GM10266 (cell line): ENCODE measurements at regions not wholly inside any gene's neighbourhood (a gene's known extent, or its start where the extent isn't known, plus 50 kb on each side); places are given as distances from the start of the nearest gene placed in this dataset.

Source experiments
- DNase-seq: peaks from one replicate; pipeline ENCODE4 v3.0.0; 2012; ENCODE audit errors: extremely low spot score
- TF ChIP-seq, protein P1 (sequence below): IDR thresholded peaks from 2 replicates; pipeline ENCODE4 v1.5.1; 2012; ENCODE audit warnings: mild to moderate bottlenecking, low read depth; ENCODE audit not compliant: control insufficient read depth, insufficient read depth; ENCODE audit errors: missing control alignments

GRCh38 chr18:44259610-44260009, 421.1 kb upstream of the SETBP1 start:
- TF ChIP-seq, protein P1, sequence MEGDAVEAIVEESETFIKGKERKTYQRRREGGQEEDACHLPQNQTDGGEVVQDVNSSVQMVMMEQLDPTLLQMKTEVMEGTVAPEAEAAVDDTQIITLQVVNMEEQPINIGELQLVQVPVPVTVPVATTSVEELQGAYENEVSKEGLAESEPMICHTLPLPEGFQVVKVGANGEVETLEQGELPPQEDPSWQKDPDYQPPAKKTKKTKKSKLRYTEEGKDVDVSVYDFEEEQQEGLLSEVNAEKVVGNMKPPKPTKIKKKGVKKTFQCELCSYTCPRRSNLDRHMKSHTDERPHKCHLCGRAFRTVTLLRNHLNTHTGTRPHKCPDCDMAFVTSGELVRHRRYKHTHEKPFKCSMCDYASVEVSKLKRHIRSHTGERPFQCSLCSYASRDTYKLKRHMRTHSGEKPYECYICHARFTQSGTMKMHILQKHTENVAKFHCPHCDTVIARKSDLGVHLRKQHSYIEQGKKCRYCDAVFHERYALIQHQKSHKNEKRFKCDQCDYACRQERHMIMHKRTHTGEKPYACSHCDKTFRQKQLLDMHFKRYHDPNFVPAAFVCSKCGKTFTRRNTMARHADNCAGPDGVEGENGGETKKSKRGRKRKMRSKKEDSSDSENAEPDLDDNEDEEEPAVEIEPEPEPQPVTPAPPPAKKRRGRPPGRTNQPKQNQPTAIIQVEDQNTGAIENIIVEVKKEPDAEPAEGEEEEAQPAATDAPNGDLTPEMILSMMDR = no peak
- DNase-seq = no peak

DNA sequence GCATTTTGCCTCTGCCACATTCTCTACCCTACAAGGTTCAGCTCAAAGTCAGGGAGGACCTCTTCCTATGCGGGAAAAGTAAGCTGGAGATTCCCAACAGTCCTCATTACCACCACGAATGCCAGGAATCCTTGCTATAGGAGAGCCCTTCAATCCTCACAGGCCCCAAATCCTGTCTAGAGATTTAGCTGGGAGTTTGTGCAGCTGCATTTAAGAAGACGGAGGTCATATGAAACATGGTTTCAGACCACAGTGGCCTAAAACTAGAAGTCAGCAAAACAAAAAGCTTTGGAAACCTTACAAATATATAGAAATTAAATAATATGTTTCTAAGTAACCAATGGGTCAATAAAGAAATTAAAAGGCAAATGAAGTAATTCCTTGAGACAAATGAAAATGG, 415.3 kb upstream of the SETBP1 start:
- TF ChIP-seq, protein P1 = no peak
- DNase-seq = no peak

DNA sequence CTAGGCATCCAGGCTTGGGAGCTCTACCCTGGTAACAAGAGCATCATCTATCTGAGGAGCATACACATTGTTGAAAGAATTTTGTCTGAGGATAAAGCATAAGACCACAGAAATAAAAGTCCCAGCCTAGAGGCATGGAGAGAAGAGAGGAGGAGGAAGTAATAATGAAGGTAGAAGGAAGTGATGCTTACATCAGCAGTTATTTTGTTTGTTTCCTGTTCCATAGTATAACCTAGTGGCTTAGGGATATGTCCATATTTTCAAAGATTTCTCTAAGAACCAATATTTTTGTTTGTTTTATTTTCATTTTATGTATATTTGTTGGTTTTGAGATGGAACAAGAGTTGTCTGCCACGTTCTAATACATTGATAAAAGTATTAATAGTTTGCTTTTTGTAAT, 407.4 kb upstream of the SETBP1 start:
- TF ChIP-seq, protein P1 = no peak
- DNase-seq = no peak

DNA sequence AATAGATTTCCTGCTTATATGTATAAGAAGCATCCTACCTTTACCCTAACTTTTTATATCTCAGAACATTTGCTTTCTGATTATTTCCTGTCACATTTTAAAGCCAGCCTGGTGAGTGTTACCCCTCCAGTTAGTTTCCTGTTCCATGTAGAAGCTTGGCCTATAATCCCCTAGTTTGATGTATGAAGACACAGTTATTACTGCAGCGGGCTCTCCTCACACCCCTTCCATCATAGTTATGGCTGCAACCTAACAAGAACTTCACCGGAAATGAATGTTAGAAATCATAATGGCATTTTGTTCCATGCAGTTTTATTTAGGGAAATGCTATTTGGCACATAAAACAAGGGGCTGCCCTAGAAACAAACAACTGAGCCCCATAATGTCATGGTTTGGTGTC, 400.2 kb upstream of the SETBP1 start:
- TF ChIP-seq, protein P1 = no peak
- no peak for DNase-seq

GRCh38 chr18:44286049-44286448, 394.6 kb upstream of the SETBP1 start:
- no peak for DNase-seq
- TF ChIP-seq, protein P1 = no peak

GRCh38 chr18:44290366-44290977, 390.2 kb upstream of the SETBP1 start:
- no peak for DNase-seq

GRCh38 chr18:44298566-44298965, 382.1 kb upstream of the SETBP1 start:
- DNase-seq = no peak
- TF ChIP-seq, protein P1 = no peak

More at GRCh38 chr18:44290366-44290977, 390.2 kb upstream of the SETBP1 start:
- TF ChIP-seq, protein P1 = no peak
